GM12878 (cell line): ENCODE measurements at regions not wholly inside any gene's neighbourhood (a gene's known extent, or its start where the extent isn't known, plus 50 kb on each side); places are given as distances from the start of the nearest gene placed in this dataset.

Experiments
- ATAC-seq: fragments of 200-7000 bp; cut with Tn5 transposase; 3 replicates; pipeline ENCODE4 v1.9.1; 2020; ENCODE audit warnings: mild to moderate bottlenecking, moderate library complexity
- BruUV-seq: library from RNA; stranded (reverse); fragments of 400-500 nt; replicated peaks from 2 replicates; lab custom pipeline; 2021; lab: Mats Ljungman, UMichigan
- CTCF ChIA-PET: fragments of 300-600 bp; sonication (Branson Sonifier 250); formaldehyde crosslinking; extraction: SDS; loops from one replicate; lab custom pipeline; 2021; ENCODE audit warnings: inconsistent platforms; lab: Yijun Ruan, JAX
- POLR2A ChIA-PET: fragments of 350-600 bp; formaldehyde crosslinking; extraction: SDS; loops from one replicate; lab custom pipeline; 2021; ENCODE audit warnings: inconsistent platforms; lab: Charles Lee
- RAD21 ChIA-PET: fragments of 300-600 bp; sonication (Branson Sonifier 250); formaldehyde crosslinking; loops from one replicate; lab custom pipeline; 2023; ENCODE audit warnings: antibody characterized with exemption; ENCODE audit not compliant: unreplicated experiment; lab: Charles Lee
- SMC1A ChIA-PET: fragments of 300-600 bp; sonication (Branson Sonifier 250); formaldehyde crosslinking; loops from one replicate; lab custom pipeline; 2023; ENCODE audit not compliant: unreplicated experiment, uncharacterized antibody; lab: Charles Lee
- DNase-seq: peaks from one replicate; pipeline ENCODE4 v3.0.0-alpha.2; 2011; ENCODE audit warnings: low read depth, low spot score
- FAIRE-seq: peaks from 3 replicates; lab custom pipeline; 2011; peaks lifted over from hg19 to GRCh38; lab: Jason Lieb, UNC
- H2AFZ ChIP-seq: 2 replicates; pipeline ENCODE4 v1.6.0; 2011; ENCODE audit warnings: low read depth, low read length, control low read depth; ENCODE audit not compliant: control insufficient read depth
- H3K27ac ChIP-seq: 2 replicates; pipeline ENCODE4 v1.5.1; 2011; ENCODE audit warnings: control low read depth; ENCODE audit not compliant: control insufficient read depth, insufficient read depth
- H3K27me3 ChIP-seq, 2 experiments: replicated peaks in 1 of 2; 2 replicates each; pipeline versions ENCODE4 v1.6.0 to v1.6.1; 2011; ENCODE audit warnings: low read length in 1 of 2; ENCODE audit not compliant: control insufficient read depth in 2 of 2, insufficient read depth in 2 of 2
- H3K36me3 ChIP-seq, 2 experiments: 2 replicates each; pipeline ENCODE4 v1.5.1; 2011; ENCODE audit warnings: low read length in 1 of 2; ENCODE audit not compliant: control insufficient read depth in 2 of 2, insufficient read depth in 2 of 2
- H3K4me1 ChIP-seq: 2 replicates; pipeline ENCODE4 v1.6.1; 2011; ENCODE audit warnings: mild to moderate bottlenecking, low read length, moderate library complexity, mixed read lengths; ENCODE audit not compliant: control insufficient read depth, insufficient read depth
- H3K4me2 ChIP-seq: 2 replicates; pipeline ENCODE4 v1.6.0; 2011; ENCODE audit warnings: control low read depth; ENCODE audit not compliant: control insufficient read depth, insufficient read depth
- H3K4me3 ChIP-seq: fragments of 200-600 bp; sonication (generic); 2 replicates; pipeline ENCODE4 v1.5.1; 2016
- H3K79me2 ChIP-seq: 2 replicates; pipeline ENCODE4 v1.6.0; 2011; ENCODE audit warnings: low read length; ENCODE audit not compliant: control insufficient read depth, insufficient read depth
- H3K9ac ChIP-seq: 2 replicates; pipeline ENCODE4 v1.8.0; 2011; ENCODE audit warnings: low read length, control low read depth, mixed read lengths; ENCODE audit not compliant: control insufficient read depth, insufficient read depth
- H3K9me3 ChIP-seq: replicated peaks from 3 replicates; pipeline ENCODE4 v1.5.1; 2011; ENCODE audit warnings: mild to moderate bottlenecking, low read length; ENCODE audit not compliant: control insufficient read depth, insufficient read depth
- H4K20me1 ChIP-seq: 2 replicates; pipeline ENCODE4 v1.6.0; 2011; ENCODE audit not compliant: control insufficient read depth, insufficient read depth
- CEBPB ChIP-seq, 2 experiments: fragments of 150-350 bp in 1 of 2; IDR thresholded peaks; 2 replicates each; pipeline ENCODE4 v1.6.1; 2012 to 2014; ENCODE audit warnings: low read depth in 2 of 2, low read length in 2 of 2, borderline replicate concordance in 1 of 2, inconsistent platforms in 1 of 2
- CHD2 ChIP-seq: IDR thresholded peaks from 2 replicates; pipeline ENCODE4 v1.6.1; 2011; ENCODE audit warnings: low read depth, low read length, improper control_type of control experiment, borderline replicate concordance
- GATAD2B ChIP-seq: fragments of 450-650 bp; conservative IDR thresholded peaks from 2 replicates; pipeline ENCODE4 v1.6.1; 2017; ENCODE audit warnings: low read depth, mild to moderate bottlenecking, moderate library complexity
- IKZF1 ChIP-seq: fragments of 450-650 bp; conservative IDR thresholded peaks from 2 replicates; pipeline ENCODE4 v1.6.1; 2017; ENCODE audit warnings: antibody characterized with exemption, mild to moderate bottlenecking
- MEF2A ChIP-seq: IDR thresholded peaks from 2 replicates; pipeline ENCODE4 v1.6.1; 2011; ENCODE audit warnings: low read depth, mild to moderate bottlenecking, low read length, moderate library complexity; ENCODE audit not compliant: insufficient read depth
- POLR2AphosphoS5 ChIP-seq: IDR thresholded peaks from 2 replicates; pipeline ENCODE4 v1.6.1; 2011; ENCODE audit warnings: mild to moderate bottlenecking, low read length, inconsistent platforms
- RAD51 ChIP-seq: fragments of 450-650 bp; IDR thresholded peaks from 2 replicates; pipeline ENCODE4 v1.6.1; 2016; ENCODE audit warnings: moderate library complexity, mild to moderate bottlenecking, inconsistent platforms
- SMARCA5 ChIP-seq: fragments of 450-650 bp; IDR thresholded peaks from 2 replicates; pipeline ENCODE4 v1.6.1; 2017; ENCODE audit warnings: mild to moderate bottlenecking
- TARDBP ChIP-seq: IDR thresholded peaks from 2 replicates; pipeline ENCODE4 v1.6.1; 2016; ENCODE audit warnings: borderline replicate concordance
- YBX1 ChIP-seq: fragments of 450-650 bp; IDR thresholded peaks from 2 replicates; pipeline ENCODE4 v1.6.1; 2016; ENCODE audit warnings: antibody characterized with exemption
- whole genome bisulfite sequencing: methylation state at CpG from one replicate; pipeline ENCODE4 v1.1.6; 2016; ENCODE audit warnings: low lambda C conversion rate; ENCODE audit not compliant: insufficient replicate concordance, insufficient coverage; ENCODE audit errors: missing lambda C conversion rate; 5-methylcytosine and 5-hydroxymethylcytosine counted together
- in situ Hi-C: fragments of 300-500 bp; cut with MboI; formaldehyde crosslinking; loops from 9 replicates; pipeline ENCODE4 v1.14.3; 2018; ENCODE audit warnings: mixed read lengths
- intact Hi-C: fragments of 100-400 bp; cut with micrococcal nuclease; formaldehyde crosslinking; loops from one replicate; pipeline ENCODE4 v1.14.2; 2022; ENCODE audit not compliant: unreplicated experiment
- TF ChIP-seq, protein P1 (sequence below): fragments of 450-650 bp; IDR thresholded peaks from 2 replicates; pipeline ENCODE4 v1.6.1; 2017; ENCODE audit warnings: antibody characterized with exemption, mild to moderate bottlenecking, moderate library complexity
- TF ChIP-seq, protein P2 (sequence below): fragments of 450-650 bp; IDR thresholded peaks from 2 replicates; pipeline ENCODE4 v1.6.1; 2016; ENCODE audit warnings: mild to moderate bottlenecking, moderate library complexity, borderline replicate concordance
- TF ChIP-seq, protein P3 (sequence below): IDR thresholded peaks from 2 replicates; pipeline ENCODE4 v1.6.1; 2012; ENCODE audit warnings: mild to moderate bottlenecking, low read depth, low read length

DNA sequence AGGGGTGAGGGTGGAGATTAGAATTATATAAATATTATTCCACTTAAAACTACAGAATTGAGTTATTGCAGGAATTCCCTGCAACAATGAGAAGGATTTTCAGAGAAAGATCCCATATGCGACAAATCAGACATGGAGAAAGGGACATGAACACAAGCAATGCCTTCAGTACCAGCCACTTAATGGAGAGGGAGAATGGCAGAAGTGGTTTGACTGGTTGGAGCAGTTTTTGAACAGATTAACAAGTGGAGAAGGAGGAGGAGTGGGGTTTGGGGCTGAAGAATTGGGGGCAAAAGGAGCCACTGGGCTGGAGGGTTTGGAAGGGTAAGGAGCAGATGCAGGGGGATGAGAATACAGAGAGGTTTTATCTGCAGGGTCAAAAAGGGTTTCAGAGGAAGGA lies 620.9 kb upstream of the PTPRD start:
- no peaks in the 10 kb centered on the region for H3K36me3 ChIP-seq
- H3K27me3 ChIP-seq = no peaks in the 10 kb centered on the region
- no peak overlapping the region for H3K4me2 ChIP-seq
- no peak overlapping the region for H3K27ac ChIP-seq
- ATAC-seq (no peak), DNase-seq (no peak), FAIRE-seq (no peak)
- H3K4me3 ChIP-seq = no peak overlapping the region
- no peaks in the 10 kb centered on the region for H3K9me3 ChIP-seq
- WGBS = 24% methylated on average over 1 of the region's 1 CpG
- BruUV-seq = no TSS peak
- H3K79me2 ChIP-seq = no peaks in the 10 kb centered on the region
- intact Hi-C loops (loop anchor here (10.0 kb wide), 1 partner anchor 59 kb away; no protein-coding TSS in a partner anchor), in situ Hi-C loops (no loop called here)
- SMC1A ChIA-PET = no interaction called here
- CTCF ChIA-PET = no interaction called here
- no peaks in the 10 kb centered on the region for H4K20me1 ChIP-seq
- RAD21 ChIA-PET = no interaction called here
- H3K9ac ChIP-seq = no peak overlapping the region
- H2AFZ ChIP-seq = no peak overlapping the region
- no peaks in the 10 kb centered on the region for H3K4me1 ChIP-seq
- POLR2A ChIA-PET = no interaction called here
- TF ChIP-seq SMARCA5 = no peak
- TF ChIP-seq, protein P1, sequence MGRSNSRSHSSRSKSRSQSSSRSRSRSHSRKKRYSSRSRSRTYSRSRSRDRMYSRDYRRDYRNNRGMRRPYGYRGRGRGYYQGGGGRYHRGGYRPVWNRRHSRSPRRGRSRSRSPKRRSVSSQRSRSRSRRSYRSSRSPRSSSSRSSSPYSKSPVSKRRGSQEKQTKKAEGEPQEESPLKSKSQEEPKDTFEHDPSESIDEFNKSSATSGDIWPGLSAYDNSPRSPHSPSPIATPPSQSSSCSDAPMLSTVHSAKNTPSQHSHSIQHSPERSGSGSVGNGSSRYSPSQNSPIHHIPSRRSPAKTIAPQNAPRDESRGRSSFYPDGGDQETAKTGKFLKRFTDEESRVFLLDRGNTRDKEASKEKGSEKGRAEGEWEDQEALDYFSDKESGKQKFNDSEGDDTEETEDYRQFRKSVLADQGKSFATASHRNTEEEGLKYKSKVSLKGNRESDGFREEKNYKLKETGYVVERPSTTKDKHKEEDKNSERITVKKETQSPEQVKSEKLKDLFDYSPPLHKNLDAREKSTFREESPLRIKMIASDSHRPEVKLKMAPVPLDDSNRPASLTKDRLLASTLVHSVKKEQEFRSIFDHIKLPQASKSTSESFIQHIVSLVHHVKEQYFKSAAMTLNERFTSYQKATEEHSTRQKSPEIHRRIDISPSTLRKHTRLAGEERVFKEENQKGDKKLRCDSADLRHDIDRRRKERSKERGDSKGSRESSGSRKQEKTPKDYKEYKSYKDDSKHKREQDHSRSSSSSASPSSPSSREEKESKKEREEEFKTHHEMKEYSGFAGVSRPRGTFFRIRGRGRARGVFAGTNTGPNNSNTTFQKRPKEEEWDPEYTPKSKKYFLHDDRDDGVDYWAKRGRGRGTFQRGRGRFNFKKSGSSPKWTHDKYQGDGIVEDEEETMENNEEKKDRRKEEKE = no peak
- TF ChIP-seq, protein P2, sequence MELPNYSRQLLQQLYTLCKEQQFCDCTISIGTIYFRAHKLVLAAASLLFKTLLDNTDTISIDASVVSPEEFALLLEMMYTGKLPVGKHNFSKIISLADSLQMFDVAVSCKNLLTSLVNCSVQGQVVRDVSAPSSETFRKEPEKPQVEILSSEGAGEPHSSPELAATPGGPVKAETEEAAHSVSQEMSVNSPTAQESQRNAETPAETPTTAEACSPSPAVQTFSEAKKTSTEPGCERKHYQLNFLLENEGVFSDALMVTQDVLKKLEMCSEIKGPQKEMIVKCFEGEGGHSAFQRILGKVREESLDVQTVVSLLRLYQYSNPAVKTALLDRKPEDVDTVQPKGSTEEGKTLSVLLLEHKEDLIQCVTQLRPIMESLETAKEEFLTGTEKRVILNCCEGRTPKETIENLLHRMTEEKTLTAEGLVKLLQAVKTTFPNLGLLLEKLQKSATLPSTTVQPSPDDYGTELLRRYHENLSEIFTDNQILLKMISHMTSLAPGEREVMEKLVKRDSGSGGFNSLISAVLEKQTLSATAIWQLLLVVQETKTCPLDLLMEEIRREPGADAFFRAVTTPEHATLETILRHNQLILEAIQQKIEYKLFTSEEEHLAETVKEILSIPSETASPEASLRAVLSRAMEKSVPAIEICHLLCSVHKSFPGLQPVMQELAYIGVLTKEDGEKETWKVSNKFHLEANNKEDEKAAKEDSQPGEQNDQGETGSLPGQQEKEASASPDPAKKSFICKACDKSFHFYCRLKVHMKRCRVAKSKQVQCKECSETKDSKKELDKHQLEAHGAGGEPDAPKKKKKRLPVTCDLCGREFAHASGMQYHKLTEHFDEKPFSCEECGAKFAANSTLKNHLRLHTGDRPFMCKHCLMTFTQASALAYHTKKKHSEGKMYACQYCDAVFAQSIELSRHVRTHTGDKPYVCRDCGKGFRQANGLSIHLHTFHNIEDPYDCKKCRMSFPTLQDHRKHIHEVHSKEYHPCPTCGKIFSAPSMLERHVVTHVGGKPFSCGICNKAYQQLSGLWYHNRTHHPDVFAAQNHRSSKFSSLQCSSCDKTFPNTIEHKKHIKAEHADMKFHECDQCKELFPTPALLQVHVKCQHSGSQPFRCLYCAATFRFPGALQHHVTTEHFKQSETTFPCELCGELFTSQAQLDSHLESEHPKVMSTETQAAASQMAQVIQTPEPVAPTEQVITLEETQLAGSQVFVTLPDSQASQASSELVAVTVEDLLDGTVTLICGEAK = no peak
- no peak for TF ChIP-seq CEBPB (IDR thresholded peaks at IDR 0.05; ENCODE audit: borderline replicate concordance in 1 of 2, low read depth in 2 of 2, low read length in 2 of 2)
- TF ChIP-seq POLR2AphosphoS5 = no peak
- no peak for TF ChIP-seq MEF2A
- TF ChIP-seq GATAD2B = no peak
- TF ChIP-seq, protein P3, sequence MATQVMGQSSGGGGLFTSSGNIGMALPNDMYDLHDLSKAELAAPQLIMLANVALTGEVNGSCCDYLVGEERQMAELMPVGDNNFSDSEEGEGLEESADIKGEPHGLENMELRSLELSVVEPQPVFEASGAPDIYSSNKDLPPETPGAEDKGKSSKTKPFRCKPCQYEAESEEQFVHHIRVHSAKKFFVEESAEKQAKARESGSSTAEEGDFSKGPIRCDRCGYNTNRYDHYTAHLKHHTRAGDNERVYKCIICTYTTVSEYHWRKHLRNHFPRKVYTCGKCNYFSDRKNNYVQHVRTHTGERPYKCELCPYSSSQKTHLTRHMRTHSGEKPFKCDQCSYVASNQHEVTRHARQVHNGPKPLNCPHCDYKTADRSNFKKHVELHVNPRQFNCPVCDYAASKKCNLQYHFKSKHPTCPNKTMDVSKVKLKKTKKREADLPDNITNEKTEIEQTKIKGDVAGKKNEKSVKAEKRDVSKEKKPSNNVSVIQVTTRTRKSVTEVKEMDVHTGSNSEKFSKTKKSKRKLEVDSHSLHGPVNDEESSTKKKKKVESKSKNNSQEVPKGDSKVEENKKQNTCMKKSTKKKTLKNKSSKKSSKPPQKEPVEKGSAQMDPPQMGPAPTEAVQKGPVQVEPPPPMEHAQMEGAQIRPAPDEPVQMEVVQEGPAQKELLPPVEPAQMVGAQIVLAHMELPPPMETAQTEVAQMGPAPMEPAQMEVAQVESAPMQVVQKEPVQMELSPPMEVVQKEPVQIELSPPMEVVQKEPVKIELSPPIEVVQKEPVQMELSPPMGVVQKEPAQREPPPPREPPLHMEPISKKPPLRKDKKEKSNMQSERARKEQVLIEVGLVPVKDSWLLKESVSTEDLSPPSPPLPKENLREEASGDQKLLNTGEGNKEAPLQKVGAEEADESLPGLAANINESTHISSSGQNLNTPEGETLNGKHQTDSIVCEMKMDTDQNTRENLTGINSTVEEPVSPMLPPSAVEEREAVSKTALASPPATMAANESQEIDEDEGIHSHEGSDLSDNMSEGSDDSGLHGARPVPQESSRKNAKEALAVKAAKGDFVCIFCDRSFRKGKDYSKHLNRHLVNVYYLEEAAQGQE = no peak
- TF ChIP-seq CHD2 = no peak
- TF ChIP-seq IKZF1 = no peak
- no peak for TF ChIP-seq YBX1
- TF ChIP-seq TARDBP = no peak
- TF ChIP-seq RAD51 = no peak
